Ascending aorta (tissue), 2 donors: ENCODE measurements at regions not wholly inside any gene's neighbourhood (a gene's known extent, or its start where the extent isn't known, plus 50 kb on each side); places are given as distances from the start of the nearest gene placed in this dataset.

Source experiments
- DNase-seq, 2 donors: peaks; one replicate each; pipeline ENCODE4 v3.0.0-alpha.2; 2019; ENCODE audit warnings: low spot score in 2 of 2
- H3K27ac ChIP-seq, 2 donors: fragments of 200-600 bp; sonication (generic); one replicate each; pipeline ENCODE4 v1.5.1; 2016 to 2017; ENCODE audit warnings: mild to moderate bottlenecking in 1 of 2
- H3K27me3 ChIP-seq: fragments of 200-600 bp; sonication (generic); one replicate; pipeline ENCODE4 v1.5.1; 2017
- H3K36me3 ChIP-seq, 2 donors: fragments of 200-600 bp; sonication (generic); one replicate each; pipeline ENCODE4 v1.5.1; 2016
- H3K4me1 ChIP-seq, 2 donors: fragments of 200-600 bp; sonication (generic); one replicate each; pipeline ENCODE4 v1.5.1; 2016 to 2017; ENCODE audit warnings: mild to moderate bottlenecking in 1 of 2
- H3K4me3 ChIP-seq, 2 donors: fragments of 200-600 bp; sonication (generic); one replicate each; pipeline ENCODE4 v1.5.1; 2016 to 2017; ENCODE audit warnings: mild to moderate bottlenecking in 1 of 2
- H3K9me3 ChIP-seq, 2 donors: fragments of 200-600 bp; sonication (generic); one replicate each; pipeline ENCODE4 v1.5.1; 2016
- CTCF ChIP-seq, 3 experiments: fragments of 200-600 bp in 2 of 3; fragments of 450-650 bp in 1 of 3; sonication (generic) in 2 of 3; IDR thresholded peaks; one replicate each; pipeline ENCODE4 v1.5.1; 2016 to 2019; ENCODE audit warnings: antibody characterized with exemption in 3 of 3, mild to moderate bottlenecking in 1 of 3, moderate library complexity in 1 of 3
- intact Hi-C: fragments of 100-400 bp; cut with DNase I; formaldehyde crosslinking; loops from one replicate; pipeline ENCODE4 v1.15.1; 2023

GRCh38 chr6:139498715-139499114, 124.3 kb upstream of the CITED2 start:
- Histone ChIP-seq H3K36me3 (no peaks in the 10 kb centered on the region), H3K4me1 (no peaks in the 10 kb centered on the region), H3K9me3 (no peaks in the 10 kb centered on the region), H3K27me3 (no peaks in the 10 kb centered on the region), H3K4me3 (no peak overlapping the region), H3K27ac (no peak overlapping the region)
- intact Hi-C loops: no loop called here
- no peak for DNase-seq
- TF ChIP-seq CTCF (IDR thresholded peaks at IDR 0.05): no peak

DNA sequence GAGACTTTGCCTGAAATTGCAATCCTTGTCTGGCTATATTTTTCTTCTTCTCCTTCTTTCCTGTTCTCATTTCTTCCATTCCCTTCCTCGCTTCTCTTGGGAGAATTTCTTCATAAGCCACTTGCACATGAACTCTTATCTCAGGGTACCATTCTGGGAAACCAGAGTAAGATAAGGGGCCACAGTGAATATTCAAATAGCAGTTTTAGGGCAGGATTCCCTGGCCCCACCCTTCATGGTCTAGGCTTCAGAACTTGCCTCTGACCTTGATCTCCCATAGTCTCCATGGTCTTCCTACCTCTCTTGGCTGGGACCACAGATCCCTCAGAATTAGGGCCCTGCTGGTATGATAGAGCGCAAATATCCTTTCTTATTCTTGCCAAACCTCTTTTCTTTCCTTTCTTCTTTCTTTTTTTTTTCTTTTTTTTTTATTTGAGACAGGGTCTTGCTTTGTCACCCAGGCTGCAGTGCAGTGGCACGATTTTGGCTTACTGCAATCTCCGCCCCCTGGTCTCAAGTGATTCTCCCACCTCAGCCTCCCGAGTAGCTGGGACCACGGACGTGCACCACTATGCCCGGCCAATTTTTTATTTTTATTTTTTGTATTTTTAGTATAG, 123.0 kb upstream of the CITED2 start:
- no peaks in the 10 kb centered on the region for H3K9me3 ChIP-seq
- no peak overlapping the region for H3K4me3 ChIP-seq
- H3K36me3 ChIP-seq: no peaks in the 10 kb centered on the region
- H3K4me1 ChIP-seq: no peaks in the 10 kb centered on the region
- intact Hi-C loops: no loop called here
- H3K27me3 ChIP-seq: no peaks in the 10 kb centered on the region
- no peak overlapping the region for H3K27ac ChIP-seq
- no peak for DNase-seq
- no peak for TF ChIP-seq CTCF (IDR thresholded peaks at IDR 0.05)

- Histone ChIP-seq H3K36me3 (no peaks in the 10 kb centered on the region), H3K9me3 (no peaks in the 10 kb centered on the region), H3K4me3 (no peak overlapping the region), H3K27ac (no peak overlapping the region), H3K4me1 (no peaks in the 10 kb centered on the region), H3K27me3 (no peaks in the 10 kb centered on the region)
- DNase-seq: no peak
- TF ChIP-seq CTCF (IDR thresholded peaks at IDR 0.05): no peak
- intact Hi-C loops: no loop called here
These were observed 122.4 kb upstream of the CITED2 start for GRCh38 chr6:139496654-139497344.

GRCh38 chr6:139494376-139494990, 120.0 kb upstream of the CITED2 start:
- TF ChIP-seq CTCF (IDR thresholded peaks at IDR 0.05): no peak
- Histone ChIP-seq H3K4me1 (no peaks in the 10 kb centered on the region), H3K9me3 (no peaks in the 10 kb centered on the region), H3K4me3 (no peak overlapping the region), H3K36me3 (no peaks in the 10 kb centered on the region), H3K27ac (no peak overlapping the region), H3K27me3 (no peaks in the 10 kb centered on the region)
- no peak for DNase-seq
- intact Hi-C loops: no loop called here

DNA sequence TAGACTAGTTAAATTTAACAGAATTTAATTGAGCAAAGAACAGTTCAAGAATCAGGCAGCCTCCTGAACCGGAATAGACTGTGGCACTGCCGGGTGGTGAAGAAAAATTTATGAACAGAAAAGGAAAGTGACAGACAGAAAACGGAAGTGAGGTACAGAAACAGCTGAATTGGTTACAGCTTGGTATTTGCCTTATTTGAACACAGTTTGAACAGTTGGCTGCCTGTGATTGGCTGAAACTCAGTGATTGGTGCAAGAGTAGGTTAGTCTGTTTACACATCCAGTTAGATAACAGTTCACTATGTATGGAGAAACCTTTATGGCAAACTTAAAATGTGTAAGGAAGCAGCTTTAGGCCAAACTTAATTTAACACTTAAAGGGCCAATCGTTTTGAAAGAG, 116.0 kb upstream of the CITED2 start:
- Histone ChIP-seq H3K27ac (no peak overlapping the region), H3K4me3 (no peak overlapping the region), H3K9me3 (no peaks in the 10 kb centered on the region), H3K27me3 (no peaks in the 10 kb centered on the region), H3K4me1 (no peaks in the 10 kb centered on the region), H3K36me3 (no peaks in the 10 kb centered on the region)
- DNase-seq: no peak
- TF ChIP-seq CTCF (IDR thresholded peaks at IDR 0.05): no peak
- intact Hi-C loops: no loop called here
